Epithelial cell of proximal tubule (primary cell): ENCODE measurements at regions not wholly inside any gene's neighbourhood (a gene's known extent, or its start where the extent isn't known, plus 50 kb on each side); places are given as distances from the start of the nearest gene placed in this dataset.

Source experiments
- DNase-seq: peaks from one replicate; pipeline ENCODE4 v3.0.0-alpha.2; 2011; ENCODE audit warnings: low read depth
- H3K4me3 ChIP-seq: 2 replicates; pipeline ENCODE4 v1.5.1; 2011; ENCODE audit warnings: low read depth, mild to moderate bottlenecking, low read length
- CTCF ChIP-seq: conservative IDR thresholded peaks from 2 replicates; pipeline ENCODE4 v1.5.1; 2012; ENCODE audit warnings: low read depth, mild to moderate bottlenecking, low read length

- no peak for DNase-seq
- no peak overlapping the region for H3K4me3 ChIP-seq
- no peak for TF ChIP-seq CTCF
Observed at GRCh38 chr3:148369381-148369780, 328.3 kb upstream of the AGTR1 start.

- no peak overlapping the region for H3K4me3 ChIP-seq
- TF ChIP-seq CTCF = no peak
- DNase-seq = peak; percentile 12
Observed at GRCh38 chr3:148372206-148372875, 325.4 kb upstream of the AGTR1 start.

- no peak overlapping the region for H3K4me3 ChIP-seq
- no peak for DNase-seq
- TF ChIP-seq CTCF = no peak
Observed at GRCh38 chr3:148373961-148374360, 323.7 kb upstream of the AGTR1 start.

- TF ChIP-seq CTCF = peak; percentile 74
- no peak overlapping the region for H3K4me3 ChIP-seq
- peak; percentile 41 for DNase-seq
Observed at GRCh38 chr3:148379763-148380382, 317.8 kb upstream of the AGTR1 start.

GRCh38 chr3:148381051-148381450 is 316.7 kb upstream of the AGTR1 start:
- no peak for TF ChIP-seq CTCF
- H3K4me3 ChIP-seq = no peak overlapping the region
- no peak for DNase-seq

- no peak overlapping the region for H3K4me3 ChIP-seq
- no peak for TF ChIP-seq CTCF
- DNase-seq = no peak
Observed at GRCh38 chr3:148389916-148390315, 307.8 kb upstream of the AGTR1 start.

GRCh38 chr3:148395821-148396220 is 301.9 kb upstream of the AGTR1 start:
- no peak overlapping the region for H3K4me3 ChIP-seq
- no peak for DNase-seq
- no peak for TF ChIP-seq CTCF
